Neural crest cell (in vitro differentiated cells): ENCODE measurements at regions not wholly inside any gene's neighbourhood (a gene's known extent, or its start where the extent isn't known, plus 50 kb on each side); places are given as distances from the start of the nearest gene placed in this dataset.

Experiments used
- DNase-seq: peaks from one replicate; pipeline ENCODE4 v3.0.0; 2021; ENCODE audit warnings: low read depth, mixed read lengths, low spot score
- H3K27ac Mint-ChIP-seq: one replicate; pipeline ENCODE4 v1.8.0; 2021; ENCODE audit warnings: mild to moderate bottlenecking, mixed read lengths; ENCODE audit not compliant: unreplicated experiment
- H3K27me3 Mint-ChIP-seq: 2 replicates; pipeline ENCODE4 v1.8.0; 2021; ENCODE audit warnings: low read depth, mild to moderate bottlenecking, mixed read lengths
- H3K36me3 Mint-ChIP-seq: 2 replicates; pipeline ENCODE4 v1.8.0; 2021; ENCODE audit warnings: low read depth, mild to moderate bottlenecking, mixed read lengths
- H3K4me1 Mint-ChIP-seq: 2 replicates; pipeline ENCODE4 v1.8.0; 2021; ENCODE audit warnings: mixed read lengths
- H3K4me3 Mint-ChIP-seq: one replicate; pipeline ENCODE4 v1.8.0; 2021; ENCODE audit warnings: mild to moderate bottlenecking, mixed read lengths
- H3K9me3 Mint-ChIP-seq: 2 replicates; pipeline ENCODE4 v1.8.0; 2021; ENCODE audit warnings: mixed read lengths
- CTCF ChIP-seq: fragments of 200-600 bp; sonication (generic); conservative IDR thresholded peaks from 2 replicates; pipeline ENCODE4 v1.5.0; 2021; ENCODE audit warnings: antibody characterized with exemption, mild to moderate bottlenecking

GRCh38 chr7:36080843-36081242 lies 72.2 kb upstream of the EEPD1 start:
- no peaks in the 10 kb centered on the region for H3K4me1 Mint-ChIP-seq
- no peak overlapping the region for H3K27ac Mint-ChIP-seq
- no peaks in the 10 kb centered on the region for H3K27me3 Mint-ChIP-seq
- no peak overlapping the region for H3K4me3 Mint-ChIP-seq
- no peak for TF ChIP-seq CTCF
- no peaks in the 10 kb centered on the region for H3K9me3 Mint-ChIP-seq
- DNase-seq: no peak
- H3K36me3 Mint-ChIP-seq: no peaks in the 10 kb centered on the region

DNA sequence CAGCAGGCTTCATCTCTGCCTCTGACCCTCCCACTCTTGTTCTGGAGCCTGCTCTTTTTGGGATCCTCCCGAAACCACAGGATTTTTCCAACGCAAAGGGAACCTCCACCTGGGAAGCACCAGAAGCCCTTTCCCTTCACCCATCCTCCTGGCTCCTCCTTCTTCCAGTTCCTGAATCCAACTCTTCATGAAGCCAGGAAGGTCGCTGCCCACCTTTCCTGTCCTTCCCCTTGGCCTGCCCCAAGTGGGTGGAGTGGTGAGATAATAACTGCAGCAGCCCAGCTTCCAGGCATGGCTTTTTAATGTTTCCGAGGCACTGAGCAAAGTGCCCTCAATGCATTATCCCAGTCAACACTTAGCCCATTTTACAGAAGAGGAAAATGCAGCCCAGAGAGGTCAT lies 70.8 kb upstream of the EEPD1 start:
- no peaks in the 10 kb centered on the region for H3K4me1 Mint-ChIP-seq
- no peaks in the 10 kb centered on the region for H3K36me3 Mint-ChIP-seq
- no peak for TF ChIP-seq CTCF
- peak overlapping the region; percentile 19 for H3K27ac Mint-ChIP-seq
- no peaks in the 10 kb centered on the region for H3K9me3 Mint-ChIP-seq
- H3K27me3 Mint-ChIP-seq: no peaks in the 10 kb centered on the region
- no peak for DNase-seq
- H3K4me3 Mint-ChIP-seq: no peak overlapping the region

DNA sequence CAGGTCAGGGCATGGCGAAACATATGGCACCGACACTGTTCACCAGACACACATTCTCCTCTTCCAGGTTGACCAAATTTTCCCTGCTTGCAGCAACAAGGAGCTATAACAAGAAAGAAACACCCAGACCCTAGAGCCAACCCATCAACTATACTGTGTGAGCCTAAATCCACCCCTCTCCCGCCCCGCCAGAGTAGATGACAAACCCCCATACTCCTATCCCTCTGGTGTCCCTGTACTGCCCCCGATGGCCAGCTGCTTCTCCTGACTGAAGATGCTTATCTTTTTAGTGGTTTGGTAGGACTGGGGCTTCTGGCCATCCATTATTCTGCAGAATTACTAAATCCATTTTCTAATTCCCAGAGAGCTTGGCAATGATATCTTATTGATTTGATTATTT lies 70.1 kb upstream of the EEPD1 start:
- H3K27me3 Mint-ChIP-seq: no peaks in the 10 kb centered on the region
- TF ChIP-seq CTCF: no peak
- DNase-seq: no peak
- no peak overlapping the region for H3K27ac Mint-ChIP-seq
- no peak overlapping the region for H3K4me3 Mint-ChIP-seq
- H3K36me3 Mint-ChIP-seq: no peaks in the 10 kb centered on the region
- no peaks in the 10 kb centered on the region for H3K4me1 Mint-ChIP-seq
- peaks cover 2% of the 10 kb centered on the region for H3K9me3 Mint-ChIP-seq

- Mint-ChIP-seq H3K4me3 (no peak overlapping the region), H3K27me3 (no peaks in the 10 kb centered on the region), H3K9me3 (peaks cover 9% of the 10 kb centered on the region), H3K36me3 (peaks cover 6% of the 10 kb centered on the region), H3K27ac (no peak overlapping the region), H3K4me1 (no peaks in the 10 kb centered on the region)
- TF ChIP-seq CTCF: no peak
- DNase-seq: no peak
Observed at GRCh38 chr7:36083626-36084380, 69.3 kb upstream of the EEPD1 start.

DNA sequence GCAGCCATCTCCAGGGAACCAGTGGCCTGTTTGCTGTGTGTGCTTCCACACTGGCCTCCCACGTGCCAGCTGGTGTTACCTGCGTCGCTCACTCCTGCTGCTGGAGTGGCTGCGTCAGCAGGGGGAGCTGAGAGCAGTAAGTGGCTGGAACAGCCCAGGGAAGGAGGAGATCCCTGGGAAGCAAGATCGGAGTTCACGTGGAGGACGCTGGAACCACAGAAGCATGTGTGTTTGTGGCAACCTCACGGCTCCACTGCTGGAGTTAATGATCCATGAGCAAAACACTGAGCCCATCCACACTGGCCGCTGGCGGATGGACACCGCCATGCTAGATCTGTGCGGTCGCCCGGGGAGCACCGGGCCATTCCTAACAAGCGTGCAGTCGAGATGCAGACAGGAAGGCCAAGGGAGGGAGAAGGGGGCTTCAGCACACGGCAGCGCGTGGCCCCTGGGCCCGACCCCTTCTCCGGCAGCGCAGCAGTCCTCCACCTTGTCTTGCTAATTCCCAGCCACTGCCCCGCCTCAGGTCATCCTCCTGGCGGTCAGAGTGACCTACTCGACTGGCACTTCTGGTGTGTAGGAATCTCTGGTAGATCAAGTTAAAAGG lies 68.5 kb upstream of the EEPD1 start:
- no peak overlapping the region for H3K4me3 Mint-ChIP-seq
- peak; percentile 35 for TF ChIP-seq CTCF
- peaks cover 6% of the 10 kb centered on the region for H3K36me3 Mint-ChIP-seq
- no peaks in the 10 kb centered on the region for H3K27me3 Mint-ChIP-seq
- H3K9me3 Mint-ChIP-seq: peaks cover 10% of the 10 kb centered on the region
- peak; percentile 15 for DNase-seq
- H3K27ac Mint-ChIP-seq: no peak overlapping the region
- H3K4me1 Mint-ChIP-seq: no peaks in the 10 kb centered on the region
